ENCODE measurements at regions not wholly inside any gene's neighbourhood (a gene's known extent, or its start where the extent isn't known, plus 50 kb on each side); places are given as distances from the start of the nearest gene placed in this dataset.

- TF ChIP-seq CTCF (IDR thresholded peaks at IDR 0.05 in 4 of 5, conservative IDR thresholded peaks at IDR 0.05 in 1 of 5) = no peak
- TF ChIP-seq POLR2A (IDR thresholded peaks at IDR 0.05) = no peak
Observed at GRCh38 chr4:111326450-111326849, 703.6 kb upstream of the PITX2 start.
